ENCODE measurements at regions not wholly inside any gene's neighbourhood (a gene's known extent, or its start where the extent isn't known, plus 50 kb on each side); places are given as distances from the start of the nearest gene placed in this dataset.
A peak's percentile ranks its signal among the peaks of the same experiment; 100 is the strongest.

DNA sequence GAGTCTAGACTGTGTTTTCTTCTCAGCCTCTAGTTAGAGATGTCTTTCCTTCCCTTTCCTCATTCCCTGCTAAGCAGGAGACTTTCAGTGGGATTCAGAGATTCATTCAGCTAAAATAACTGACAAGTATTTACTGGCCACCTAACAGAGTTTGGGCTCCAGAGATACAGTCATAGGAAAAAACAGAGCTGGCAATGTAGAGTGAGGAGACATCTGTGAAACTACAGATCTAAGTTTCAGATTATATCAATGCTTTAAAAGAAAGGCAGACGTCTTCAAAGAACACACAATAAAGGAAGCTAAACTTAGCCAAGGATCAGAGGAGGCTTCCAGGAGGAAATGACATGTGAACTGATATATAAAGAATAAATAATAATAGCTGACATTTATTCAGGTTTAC is 355.6 kb upstream of the DDI1 start:
- TF ChIP-seq, protein P1, sequence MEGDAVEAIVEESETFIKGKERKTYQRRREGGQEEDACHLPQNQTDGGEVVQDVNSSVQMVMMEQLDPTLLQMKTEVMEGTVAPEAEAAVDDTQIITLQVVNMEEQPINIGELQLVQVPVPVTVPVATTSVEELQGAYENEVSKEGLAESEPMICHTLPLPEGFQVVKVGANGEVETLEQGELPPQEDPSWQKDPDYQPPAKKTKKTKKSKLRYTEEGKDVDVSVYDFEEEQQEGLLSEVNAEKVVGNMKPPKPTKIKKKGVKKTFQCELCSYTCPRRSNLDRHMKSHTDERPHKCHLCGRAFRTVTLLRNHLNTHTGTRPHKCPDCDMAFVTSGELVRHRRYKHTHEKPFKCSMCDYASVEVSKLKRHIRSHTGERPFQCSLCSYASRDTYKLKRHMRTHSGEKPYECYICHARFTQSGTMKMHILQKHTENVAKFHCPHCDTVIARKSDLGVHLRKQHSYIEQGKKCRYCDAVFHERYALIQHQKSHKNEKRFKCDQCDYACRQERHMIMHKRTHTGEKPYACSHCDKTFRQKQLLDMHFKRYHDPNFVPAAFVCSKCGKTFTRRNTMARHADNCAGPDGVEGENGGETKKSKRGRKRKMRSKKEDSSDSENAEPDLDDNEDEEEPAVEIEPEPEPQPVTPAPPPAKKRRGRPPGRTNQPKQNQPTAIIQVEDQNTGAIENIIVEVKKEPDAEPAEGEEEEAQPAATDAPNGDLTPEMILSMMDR (IDR thresholded peaks at IDR 0.05; ENCODE audit: insufficient read depth, low read depth, low read length) = no peak
- no peaks in the 10 kb centered on the region for H3K36me3 ChIP-seq (ENCODE audit: control insufficient read depth, insufficient read depth, low read length)
- ChIA-PET CTCF (interaction anchor here (0.6 to 3.5 kb wide), 7 partner anchors 12 to 484 kb away, joined by 3 to 20 read pairs (median 6); partner anchors contain the start of gene PDGFD), POLR2A (no interaction called here)
- DNase-seq (ENCODE audit: low read depth) = no peak
- no peaks in the 10 kb centered on the region for H3K27me3 ChIP-seq (ENCODE audit: control insufficient read depth, insufficient read depth, low read length)
- H3K4me3 ChIP-seq (ENCODE audit: low read depth, low read length) = no peak overlapping the region

DNA sequence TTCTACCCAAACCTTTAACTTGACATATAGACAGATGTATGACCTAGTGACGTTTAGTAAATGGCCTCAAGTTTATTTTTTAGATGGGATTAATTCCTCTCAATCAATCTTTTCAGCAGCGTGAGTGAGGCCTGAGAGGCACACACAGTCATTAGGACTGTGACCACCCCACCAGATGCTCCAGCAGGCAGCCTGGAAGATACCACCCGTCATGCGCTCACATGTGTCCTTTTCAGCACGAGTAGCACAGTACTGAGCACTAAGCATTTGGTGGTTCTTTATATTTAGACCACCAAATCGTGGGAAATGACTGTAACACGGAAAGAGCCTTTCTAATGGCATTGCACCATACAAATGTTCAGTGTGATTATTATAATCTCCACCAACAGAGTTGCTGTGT is 354.6 kb upstream of the DDI1 start:
- Histone ChIP-seq H3K4me3 (ENCODE audit: low read depth, low read length) (no peak overlapping the region), H3K36me3 (ENCODE audit: control insufficient read depth, insufficient read depth, low read length) (no peaks in the 10 kb centered on the region), H3K27me3 (ENCODE audit: control insufficient read depth, insufficient read depth, low read length) (no peaks in the 10 kb centered on the region)
- DNase-seq (ENCODE audit: low read depth) = no peak
- ChIA-PET CTCF (interaction anchor here (0.8 to 3.5 kb wide), 31 partner anchors 8 to 931 kb away, joined by 3 to 20 read pairs (median 4); partner anchors contain the start of gene PDGFD), POLR2A (no interaction called here)
- TF ChIP-seq, protein P1 (IDR thresholded peaks at IDR 0.05; ENCODE audit: insufficient read depth, low read depth, low read length) = no peak

DNA sequence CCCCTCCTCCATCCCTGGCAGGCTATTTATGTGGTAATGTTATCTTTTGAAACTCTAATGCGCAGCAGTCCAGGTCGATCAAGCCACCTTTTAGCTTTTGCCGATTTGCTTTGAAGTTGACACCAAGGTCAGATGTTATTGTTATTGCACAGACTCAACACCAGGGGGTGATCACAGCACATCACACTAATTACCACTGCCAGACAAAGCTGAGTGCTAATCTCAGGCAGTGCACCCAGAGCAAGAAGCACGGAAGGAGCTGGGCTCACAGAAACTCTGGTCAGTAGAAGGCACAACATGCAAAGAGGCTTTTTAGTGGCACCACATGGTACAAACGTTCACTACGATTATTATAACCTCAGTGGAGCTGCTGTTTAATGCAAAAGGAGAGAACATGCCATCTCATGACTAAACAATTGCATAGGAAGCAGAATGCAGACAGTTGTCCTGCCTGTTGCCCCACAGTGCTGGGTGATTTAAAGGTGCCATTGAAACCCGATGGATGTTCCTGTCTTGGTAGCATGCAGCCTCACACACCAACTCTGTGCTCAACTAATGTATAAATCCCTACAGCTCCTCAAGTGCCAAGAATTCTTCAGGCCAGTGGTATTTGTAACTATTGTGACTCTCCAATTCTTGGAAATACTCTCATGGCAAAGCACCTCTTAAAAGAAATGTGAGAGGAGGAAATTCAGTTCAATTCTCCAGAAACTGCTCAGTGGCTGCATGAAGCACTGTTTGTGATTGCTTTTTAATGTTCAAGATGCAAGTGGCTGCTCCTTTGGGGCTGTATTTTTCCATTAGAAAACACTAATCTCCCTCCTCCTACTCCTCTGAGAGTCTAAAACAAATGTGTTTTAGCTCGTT is 353.9 kb upstream of the DDI1 start:
- Histone ChIP-seq H3K4me3 (ENCODE audit: low read depth, low read length) (no peak overlapping the region), H3K27me3 (ENCODE audit: control insufficient read depth, insufficient read depth, low read length) (no peaks in the 10 kb centered on the region), H3K36me3 (ENCODE audit: control insufficient read depth, insufficient read depth, low read length) (no peaks in the 10 kb centered on the region)
- ChIA-PET CTCF (interaction anchor here (0.6 to 3.5 kb wide), 41 partner anchors 9 to 1521 kb away, joined by 3 to 20 read pairs (median 4); partner anchors contain the start of gene PDGFD), POLR2A (interaction anchor here (0.5 kb wide), 1 partner anchor 9 kb away, joined by 4 read pairs; no protein-coding TSS in a partner anchor)
- TF ChIP-seq, protein P1 (IDR thresholded peaks at IDR 0.05; ENCODE audit: insufficient read depth, low read depth, low read length) = peak; percentile 78
- DNase-seq (ENCODE audit: low read depth) = no peak

DNA sequence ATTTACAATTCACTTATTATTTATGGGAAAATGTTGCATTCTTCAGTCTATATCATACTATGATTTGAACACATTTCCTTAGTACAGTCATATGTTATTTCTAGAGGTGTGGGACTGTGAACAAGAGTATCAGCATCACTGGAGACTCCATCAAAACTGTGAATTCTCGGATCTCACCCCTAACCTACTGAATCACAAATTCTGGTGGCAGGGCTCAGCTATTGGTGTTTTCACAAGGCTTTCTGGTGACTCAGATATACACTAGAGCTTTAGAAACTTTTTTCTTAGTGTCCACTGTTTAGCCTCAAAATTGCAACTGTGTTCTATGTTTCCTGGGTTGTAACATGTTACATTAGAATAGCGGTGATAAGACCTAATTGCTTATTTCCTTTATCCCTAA is 352.9 kb upstream of the DDI1 start:
- CTCF ChIA-PET = interaction anchor here (1.2 to 3.5 kb wide), 5 partner anchors 264 to 930 kb away, joined by 3 to 20 read pairs (median 4); no protein-coding TSS in a partner anchor

DNA sequence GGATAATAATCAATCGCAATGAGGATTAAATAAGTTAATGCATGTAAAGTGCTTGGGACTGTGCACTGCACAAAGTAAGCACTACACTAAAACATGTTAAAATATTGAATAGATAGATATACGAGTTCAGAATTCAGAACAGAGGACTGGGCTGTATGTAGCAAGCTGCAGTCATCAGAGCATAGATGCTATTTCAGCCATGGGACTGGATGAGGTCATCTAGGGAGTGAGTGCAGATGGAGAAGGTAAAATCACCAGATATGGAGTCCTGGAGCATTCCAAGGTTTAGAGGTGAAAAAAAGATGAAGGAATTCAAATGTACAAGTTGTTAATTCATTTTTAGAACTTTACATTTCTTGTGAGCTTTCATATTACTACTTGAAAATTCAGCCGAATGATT is 347.5 kb upstream of the DDI1 start:
- no peak overlapping the region for H3K4me3 ChIP-seq (ENCODE audit: low read depth, low read length)
- CTCF ChIA-PET = interaction anchor here (1.5 kb wide), 1 partner anchor 10 kb away, joined by 3 read pairs; no protein-coding TSS in a partner anchor
- H3K36me3 ChIP-seq (ENCODE audit: control insufficient read depth, insufficient read depth, low read length) = no peaks in the 10 kb centered on the region
- POLR2A ChIA-PET = no interaction called here
- no peaks in the 10 kb centered on the region for H3K27me3 ChIP-seq (ENCODE audit: control insufficient read depth, insufficient read depth, low read length)
- no peak for DNase-seq (ENCODE audit: low read depth)
- TF ChIP-seq, protein P1 (IDR thresholded peaks at IDR 0.05; ENCODE audit: insufficient read depth, low read depth, low read length) = no peak

More for the DNA sequence above, 352.9 kb upstream of the DDI1 start:
- POLR2A ChIA-PET = interaction anchor here (0.5 kb wide), 1 partner anchor 8 kb away, joined by 4 read pairs; no protein-coding TSS in a partner anchor
- H3K4me3 ChIP-seq (ENCODE audit: low read depth, low read length) = no peak overlapping the region
- DNase-seq (ENCODE audit: low read depth) = no peak
- TF ChIP-seq, protein P1 (IDR thresholded peaks at IDR 0.05; ENCODE audit: insufficient read depth, low read depth, low read length) = no peak
- H3K36me3 ChIP-seq (ENCODE audit: control insufficient read depth, insufficient read depth, low read length) = no peaks in the 10 kb centered on the region
- H3K27me3 ChIP-seq (ENCODE audit: control insufficient read depth, insufficient read depth, low read length) = no peaks in the 10 kb centered on the region
